ENCODE measurements at regions not wholly inside any gene's neighbourhood (a gene's known extent, or its start where the extent isn't known, plus 50 kb on each side); places are given as distances from the start of the nearest gene placed in this dataset.

- H3K27ac Mint-ChIP-seq (ENCODE audit: unreplicated experiment), result no peak overlapping the region
- H3K4me3 Mint-ChIP-seq, result no peak overlapping the region
- no peaks in the 10 kb centered on the region for H3K36me3 Mint-ChIP-seq (ENCODE audit: low read depth)
- TF ChIP-seq, protein P1, sequence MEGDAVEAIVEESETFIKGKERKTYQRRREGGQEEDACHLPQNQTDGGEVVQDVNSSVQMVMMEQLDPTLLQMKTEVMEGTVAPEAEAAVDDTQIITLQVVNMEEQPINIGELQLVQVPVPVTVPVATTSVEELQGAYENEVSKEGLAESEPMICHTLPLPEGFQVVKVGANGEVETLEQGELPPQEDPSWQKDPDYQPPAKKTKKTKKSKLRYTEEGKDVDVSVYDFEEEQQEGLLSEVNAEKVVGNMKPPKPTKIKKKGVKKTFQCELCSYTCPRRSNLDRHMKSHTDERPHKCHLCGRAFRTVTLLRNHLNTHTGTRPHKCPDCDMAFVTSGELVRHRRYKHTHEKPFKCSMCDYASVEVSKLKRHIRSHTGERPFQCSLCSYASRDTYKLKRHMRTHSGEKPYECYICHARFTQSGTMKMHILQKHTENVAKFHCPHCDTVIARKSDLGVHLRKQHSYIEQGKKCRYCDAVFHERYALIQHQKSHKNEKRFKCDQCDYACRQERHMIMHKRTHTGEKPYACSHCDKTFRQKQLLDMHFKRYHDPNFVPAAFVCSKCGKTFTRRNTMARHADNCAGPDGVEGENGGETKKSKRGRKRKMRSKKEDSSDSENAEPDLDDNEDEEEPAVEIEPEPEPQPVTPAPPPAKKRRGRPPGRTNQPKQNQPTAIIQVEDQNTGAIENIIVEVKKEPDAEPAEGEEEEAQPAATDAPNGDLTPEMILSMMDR (conservative IDR thresholded peaks at IDR 0.05), result no peak
- H3K27me3 Mint-ChIP-seq (ENCODE audit: low read depth), result no peaks in the 10 kb centered on the region
- DNase-seq (ENCODE audit: low read depth, low spot score), result no peak
- peaks cover 13% of the 10 kb centered on the region for H3K4me1 Mint-ChIP-seq
- H3K9me3 Mint-ChIP-seq, result peaks cover 5% of the 10 kb centered on the region
Measured at GRCh38 chr15:61685534-61685933, 374.7 kb downstream of the VPS13C start.

- no peak overlapping the region for H3K27ac Mint-ChIP-seq (ENCODE audit: unreplicated experiment)
- peaks cover 5% of the 10 kb centered on the region for H3K9me3 Mint-ChIP-seq
- TF ChIP-seq, protein P1 (conservative IDR thresholded peaks at IDR 0.05), result no peak
- no peak for DNase-seq (ENCODE audit: low read depth, low spot score)
- no peaks in the 10 kb centered on the region for H3K36me3 Mint-ChIP-seq (ENCODE audit: low read depth)
- peaks cover 13% of the 10 kb centered on the region for H3K4me1 Mint-ChIP-seq
- no peaks in the 10 kb centered on the region for H3K27me3 Mint-ChIP-seq (ENCODE audit: low read depth)
- no peak overlapping the region for H3K4me3 Mint-ChIP-seq
Measured at GRCh38 chr15:61684749-61685467, 375.3 kb downstream of the VPS13C start.

GRCh38 chr15:61682891-61683735, 377.1 kb downstream of the VPS13C start:
- H3K36me3 Mint-ChIP-seq (ENCODE audit: low read depth), result no peaks in the 10 kb centered on the region
- H3K27me3 Mint-ChIP-seq (ENCODE audit: low read depth), result no peaks in the 10 kb centered on the region
- TF ChIP-seq, protein P1 (conservative IDR thresholded peaks at IDR 0.05), result no peak
- DNase-seq (ENCODE audit: low read depth, low spot score), result no peak
- H3K4me1 Mint-ChIP-seq, result peaks cover 13% of the 10 kb centered on the region
- H3K27ac Mint-ChIP-seq (ENCODE audit: unreplicated experiment), result no peak overlapping the region
- H3K9me3 Mint-ChIP-seq, result peaks cover 3% of the 10 kb centered on the region
- H3K4me3 Mint-ChIP-seq, result no peak overlapping the region

DNA sequence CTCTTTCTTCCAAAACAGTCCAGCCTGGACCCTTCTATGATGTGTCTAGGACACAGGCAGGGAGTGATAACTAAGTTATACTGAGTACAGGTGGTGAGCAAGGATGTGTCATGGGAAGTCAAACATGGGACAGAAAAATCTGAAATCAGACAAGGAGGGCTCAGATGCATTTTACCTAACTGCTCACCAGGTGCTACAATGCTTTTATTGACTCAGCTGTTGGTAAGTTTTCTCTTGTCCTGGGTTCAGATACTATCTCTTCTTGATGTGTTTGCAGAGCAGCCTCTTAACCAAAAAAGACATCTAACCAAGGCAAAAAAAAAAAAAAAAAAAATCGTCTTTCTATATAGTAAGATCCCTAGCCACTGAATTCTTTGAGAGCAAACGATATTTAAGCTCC, 378.6 kb downstream of the VPS13C start:
- Mint-ChIP-seq H3K36me3 (ENCODE audit: low read depth) (no peaks in the 10 kb centered on the region), H3K27me3 (ENCODE audit: low read depth) (no peaks in the 10 kb centered on the region), H3K4me3 (no peak overlapping the region), H3K27ac (ENCODE audit: unreplicated experiment) (no peak overlapping the region), H3K9me3 (peaks cover 5% of the 10 kb centered on the region), H3K4me1 (peaks cover 13% of the 10 kb centered on the region)
- no peak for DNase-seq (ENCODE audit: low read depth, low spot score)
- TF ChIP-seq, protein P1 (conservative IDR thresholded peaks at IDR 0.05), result no peak

GRCh38 chr15:61681038-61681418, 379.2 kb downstream of the VPS13C start:
- no peaks in the 10 kb centered on the region for H3K27me3 Mint-ChIP-seq (ENCODE audit: low read depth)
- DNase-seq (ENCODE audit: low read depth, low spot score), result no peak
- H3K36me3 Mint-ChIP-seq (ENCODE audit: low read depth), result no peaks in the 10 kb centered on the region
- H3K4me1 Mint-ChIP-seq, result peaks cover 13% of the 10 kb centered on the region
- H3K27ac Mint-ChIP-seq (ENCODE audit: unreplicated experiment), result peak overlapping the region; percentile 89
- TF ChIP-seq, protein P1 (conservative IDR thresholded peaks at IDR 0.05), result no peak
- H3K9me3 Mint-ChIP-seq, result peaks cover 5% of the 10 kb centered on the region
- H3K4me3 Mint-ChIP-seq, result no peak overlapping the region
